Right lobe of liver (tissue), 4 donors: ENCODE measurements at regions not wholly inside any gene's neighbourhood (a gene's known extent, or its start where the extent isn't known, plus 50 kb on each side); places are given as distances from the start of the nearest gene placed in this dataset.

Experiments
- POLR2A ChIP-seq: fragments of 450-650 bp; IDR thresholded peaks from one replicate; pipeline ENCODE4 v1.6.1; 2017; ENCODE audit warnings: antibody characterized with exemption, mild to moderate bottlenecking
- TF ChIP-seq, protein P1 (sequence below), 4 donors: fragments of 200-600 bp in 3 of 4; fragments of 450-650 bp in 1 of 4; IDR thresholded peaks; one replicate each; pipeline versions ENCODE4 v1.5.1 to v1.8.0; 2016 to 2022; ENCODE audit warnings: antibody characterized with exemption in 4 of 4, mild to moderate bottlenecking in 2 of 4
- donor health status: DM: no; HTN: no; CAD: no.
- donor health status: DM: no; HTN: no; CAD: no.
- donor health status: DM: no; HTN: yes; CAD: no.

- TF ChIP-seq, protein P1, sequence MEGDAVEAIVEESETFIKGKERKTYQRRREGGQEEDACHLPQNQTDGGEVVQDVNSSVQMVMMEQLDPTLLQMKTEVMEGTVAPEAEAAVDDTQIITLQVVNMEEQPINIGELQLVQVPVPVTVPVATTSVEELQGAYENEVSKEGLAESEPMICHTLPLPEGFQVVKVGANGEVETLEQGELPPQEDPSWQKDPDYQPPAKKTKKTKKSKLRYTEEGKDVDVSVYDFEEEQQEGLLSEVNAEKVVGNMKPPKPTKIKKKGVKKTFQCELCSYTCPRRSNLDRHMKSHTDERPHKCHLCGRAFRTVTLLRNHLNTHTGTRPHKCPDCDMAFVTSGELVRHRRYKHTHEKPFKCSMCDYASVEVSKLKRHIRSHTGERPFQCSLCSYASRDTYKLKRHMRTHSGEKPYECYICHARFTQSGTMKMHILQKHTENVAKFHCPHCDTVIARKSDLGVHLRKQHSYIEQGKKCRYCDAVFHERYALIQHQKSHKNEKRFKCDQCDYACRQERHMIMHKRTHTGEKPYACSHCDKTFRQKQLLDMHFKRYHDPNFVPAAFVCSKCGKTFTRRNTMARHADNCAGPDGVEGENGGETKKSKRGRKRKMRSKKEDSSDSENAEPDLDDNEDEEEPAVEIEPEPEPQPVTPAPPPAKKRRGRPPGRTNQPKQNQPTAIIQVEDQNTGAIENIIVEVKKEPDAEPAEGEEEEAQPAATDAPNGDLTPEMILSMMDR (IDR thresholded peaks at IDR 0.05) = no peak
- no peak for TF ChIP-seq POLR2A
These were observed 61.3 kb upstream of the KDR start for GRCh38 chr4:55186700-55187099.
